ENCODE measurements at regions not wholly inside any gene's neighbourhood (a gene's known extent, or its start where the extent isn't known, plus 50 kb on each side); places are given as distances from the start of the nearest gene placed in this dataset.

DNA sequence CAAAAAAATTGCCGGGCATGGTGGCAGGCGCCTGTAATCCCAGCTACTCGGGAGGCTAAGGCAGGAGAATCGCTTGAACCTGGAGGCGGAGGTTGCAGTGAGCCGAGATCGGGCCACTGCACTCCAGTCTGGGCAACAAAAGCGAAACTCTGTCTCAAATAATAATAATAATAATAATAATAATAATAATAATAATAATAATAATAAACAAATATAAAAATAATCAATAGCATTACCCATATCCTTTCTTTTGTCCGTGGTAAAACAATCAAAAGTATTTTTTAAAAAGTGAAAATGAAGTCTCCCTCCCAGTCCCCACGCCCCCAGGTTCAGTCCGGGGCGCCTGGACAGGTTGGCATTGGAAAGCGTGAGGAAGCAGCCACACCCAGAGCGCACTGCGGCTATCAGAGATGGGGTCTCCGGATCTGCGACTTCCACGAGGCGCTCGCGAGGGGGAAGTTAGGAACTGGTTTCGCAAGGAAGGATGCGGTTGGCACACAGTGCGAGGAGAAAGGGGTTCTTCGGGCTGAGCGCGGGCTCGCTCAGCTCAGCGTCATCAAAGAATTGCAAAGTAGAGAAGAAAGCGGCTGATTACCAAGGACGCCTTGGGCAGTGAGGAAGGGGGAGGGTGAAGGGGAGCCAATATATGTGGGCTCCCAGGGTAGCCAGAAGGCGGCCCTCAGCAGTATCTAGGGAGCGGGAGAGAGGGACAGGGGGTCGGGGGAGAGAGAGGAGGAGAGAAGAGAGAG, 69.5 kb upstream of the EPHB3 start:
- Histone ChIP-seq H3K27me3 (replicated peaks in 1 of 7) (peaks cover 0 to 55% (median 18%) of the 10 kb centered on the region in 7 donors), H3K27ac (peak overlapping the region in 1 of 8 donors; percentile 44), H3K4me3 (peak overlapping the region in 5 of 8 donors; percentile 5 to 49 (median 22)), H3K9me3 (no peaks in the 10 kb centered on the region), H3K4me1 (peaks cover 0 to 32% (median 6%) of the 10 kb centered on the region in 6 donors), H3K36me3 (no peaks in the 10 kb centered on the region)
- no peak for DNase-seq
- WGBS, 5 donors: 20 to 31% (median 26%) methylated on average over 34 of the region's 34 CpGs
- TF ChIP-seq, protein P1, sequence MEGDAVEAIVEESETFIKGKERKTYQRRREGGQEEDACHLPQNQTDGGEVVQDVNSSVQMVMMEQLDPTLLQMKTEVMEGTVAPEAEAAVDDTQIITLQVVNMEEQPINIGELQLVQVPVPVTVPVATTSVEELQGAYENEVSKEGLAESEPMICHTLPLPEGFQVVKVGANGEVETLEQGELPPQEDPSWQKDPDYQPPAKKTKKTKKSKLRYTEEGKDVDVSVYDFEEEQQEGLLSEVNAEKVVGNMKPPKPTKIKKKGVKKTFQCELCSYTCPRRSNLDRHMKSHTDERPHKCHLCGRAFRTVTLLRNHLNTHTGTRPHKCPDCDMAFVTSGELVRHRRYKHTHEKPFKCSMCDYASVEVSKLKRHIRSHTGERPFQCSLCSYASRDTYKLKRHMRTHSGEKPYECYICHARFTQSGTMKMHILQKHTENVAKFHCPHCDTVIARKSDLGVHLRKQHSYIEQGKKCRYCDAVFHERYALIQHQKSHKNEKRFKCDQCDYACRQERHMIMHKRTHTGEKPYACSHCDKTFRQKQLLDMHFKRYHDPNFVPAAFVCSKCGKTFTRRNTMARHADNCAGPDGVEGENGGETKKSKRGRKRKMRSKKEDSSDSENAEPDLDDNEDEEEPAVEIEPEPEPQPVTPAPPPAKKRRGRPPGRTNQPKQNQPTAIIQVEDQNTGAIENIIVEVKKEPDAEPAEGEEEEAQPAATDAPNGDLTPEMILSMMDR (IDR thresholded peaks at IDR 0.05 in 8 of 11, conservative IDR thresholded peaks at IDR 0.05 in 3 of 11): no peak
- peak in 1 of 3 donors; percentile 47 for TF ChIP-seq POLR2AphosphoS5 (IDR thresholded peaks at IDR 0.05)
- intact Hi-C loops (cut with DNase I; ENCODE audit: low total_unique reads): no loop called here

DNA sequence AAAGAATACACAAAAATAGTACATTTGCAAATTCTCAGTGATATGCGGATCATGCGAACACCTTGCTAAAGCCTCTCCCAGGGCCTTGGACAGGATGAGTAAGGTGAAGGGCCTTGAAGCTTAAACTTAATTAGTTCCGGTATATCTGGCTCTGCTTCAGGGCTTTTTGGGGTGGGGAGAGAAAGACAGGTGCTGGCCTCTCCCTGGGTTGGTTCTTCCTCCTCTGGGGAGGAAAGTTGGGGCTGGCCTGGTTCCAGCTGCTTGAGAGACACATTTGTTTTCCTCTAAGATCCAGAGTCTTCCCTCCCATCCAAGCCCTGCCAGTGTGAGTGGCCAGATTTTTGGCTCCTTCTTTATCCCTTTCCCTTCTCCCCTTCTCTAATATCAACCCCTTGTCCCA, 64.7 kb upstream of the EPHB3 start:
- Histone ChIP-seq H3K4me1 (peaks cover 0 to 21% (median 6%) of the 10 kb centered on the region in 6 donors), H3K36me3 (no peaks in the 10 kb centered on the region), H3K4me3 (no peak overlapping the region), H3K9me3 (peaks cover 0 to 5% (median 2%) of the 10 kb centered on the region in 8 donors), H3K27me3 (replicated peaks in 1 of 7) (peaks cover 0 to 67% (median 10%) of the 10 kb centered on the region in 7 donors), H3K27ac (no peak overlapping the region)
- TF ChIP-seq POLR2AphosphoS5 (IDR thresholded peaks at IDR 0.05) (no peak), POLR2A (IDR thresholded peaks at IDR 0.05) (no peak)
- TF ChIP-seq, protein P1 (IDR thresholded peaks at IDR 0.05 in 8 of 11, conservative IDR thresholded peaks at IDR 0.05 in 3 of 11): no peak
- DNase-seq: no peak
- intact Hi-C loops (cut with DNase I; ENCODE audit: low total_unique reads): no loop called here
- WGBS, 5 donors: 70 to 87% (median 75%) methylated on average over 3 of the region's 3 CpGs

DNA sequence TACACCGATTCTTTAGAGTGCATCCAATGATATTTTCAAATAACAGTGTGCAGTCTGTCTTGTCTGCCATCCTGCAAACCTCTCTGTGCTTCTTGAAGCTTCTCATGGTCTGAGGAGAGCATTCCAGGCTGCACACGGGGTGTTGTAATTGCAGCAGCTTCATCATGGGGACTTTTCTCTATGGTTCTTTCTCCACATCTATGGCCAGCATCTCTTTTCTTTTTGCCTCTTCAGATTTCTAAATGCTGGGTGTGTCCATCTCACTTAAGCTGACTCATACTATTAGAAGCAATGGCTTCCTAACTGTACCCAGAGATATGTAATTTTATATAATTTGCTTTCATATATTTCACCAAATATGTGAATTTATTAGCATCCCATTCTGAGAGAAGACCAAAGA, 63.8 kb upstream of the EPHB3 start:
- H3K9me3 ChIP-seq: peaks cover 0 to 10% (median 7%) of the 10 kb centered on the region in 8 donors
- H3K4me3 ChIP-seq: no peak overlapping the region
- H3K27me3 ChIP-seq (replicated peaks in 1 of 7): peaks cover 0 to 58% (median 6%) of the 10 kb centered on the region in 7 donors
- WGBS, 5 donors: 76 to 90% (median 82%) methylated on average over 2 of the region's 2 CpGs
- no peak overlapping the region for H3K27ac ChIP-seq
- H3K4me1 ChIP-seq: peaks cover 0 to 14% (median 0%) of the 10 kb centered on the region in 6 donors
- DNase-seq: no peak
- no peaks in the 10 kb centered on the region for H3K36me3 ChIP-seq
- intact Hi-C loops (cut with DNase I; ENCODE audit: low total_unique reads): no loop called here
- TF ChIP-seq POLR2AphosphoS5 (IDR thresholded peaks at IDR 0.05): no peak
- TF ChIP-seq POLR2A (IDR thresholded peaks at IDR 0.05): no peak
- TF ChIP-seq, protein P1 (IDR thresholded peaks at IDR 0.05 in 8 of 11, conservative IDR thresholded peaks at IDR 0.05 in 3 of 11): no peak

DNA sequence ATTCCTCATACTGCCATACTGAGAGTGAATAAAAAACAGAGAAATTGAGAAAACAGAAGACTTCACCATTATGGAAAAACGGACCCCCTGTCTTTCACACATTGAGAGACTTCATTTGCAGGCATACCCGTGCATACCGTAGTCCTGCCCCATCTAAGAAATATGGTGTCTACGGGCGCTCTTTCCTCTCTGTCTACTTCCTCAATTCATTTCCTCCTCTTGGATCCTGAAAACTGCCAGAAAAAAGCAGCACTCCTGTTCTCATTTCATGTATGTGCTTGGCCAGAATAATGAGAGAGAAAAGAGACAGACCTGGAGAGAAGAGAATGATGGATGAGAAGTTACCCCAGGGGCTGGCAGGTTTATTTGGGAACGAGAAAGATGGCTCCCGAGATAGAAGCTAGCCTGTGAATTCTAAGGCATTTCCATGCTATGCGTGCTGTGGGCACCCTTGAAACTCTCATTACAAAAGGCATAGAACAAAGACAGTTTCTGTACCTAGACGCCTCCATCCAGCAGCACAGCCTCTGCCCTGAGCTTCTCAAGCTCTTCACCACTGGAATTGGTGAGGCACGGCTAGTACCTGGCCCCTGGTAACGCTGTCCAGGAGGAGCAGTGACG, 62.5 kb upstream of the EPHB3 start:
- no peak for TF ChIP-seq POLR2AphosphoS5 (IDR thresholded peaks at IDR 0.05)
- TF ChIP-seq, protein P1 (IDR thresholded peaks at IDR 0.05 in 8 of 11, conservative IDR thresholded peaks at IDR 0.05 in 3 of 11): no peak
- no peak for TF ChIP-seq POLR2A (IDR thresholded peaks at IDR 0.05)
- intact Hi-C loops (cut with DNase I; ENCODE audit: low total_unique reads): no loop called here
- peaks cover 0 to 45% (median 0%) of the 10 kb centered on the region in 7 donors for H3K27me3 ChIP-seq (replicated peaks in 1 of 7)
- H3K4me1 ChIP-seq: peaks cover 0 to 5% (median 0%) of the 10 kb centered on the region in 6 donors
- no peaks in the 10 kb centered on the region for H3K36me3 ChIP-seq
- no peak overlapping the region for H3K4me3 ChIP-seq
- no peak overlapping the region for H3K27ac ChIP-seq
- no peak for DNase-seq
- WGBS, 5 donors: 53 to 61% (median 55%) methylated on average over 10 to 12 of the region's 12 CpGs
- H3K9me3 ChIP-seq: peaks cover 0 to 17% (median 7%) of the 10 kb centered on the region in 8 donors

All from spleen (tissue), 11 donors.